ENCODE measurements at regions not wholly inside any gene's neighbourhood (a gene's known extent, or its start where the extent isn't known, plus 50 kb on each side); places are given as distances from the start of the nearest gene placed in this dataset.

GRCh38 chr9:10706788-10707187, 94.0 kb upstream of the PTPRD start:
- H3K9me3 ChIP-seq (ENCODE audit: control insufficient read depth, insufficient read depth, low read length) = no peaks in the 10 kb centered on the region
- H3K4me3 ChIP-seq (ENCODE audit: low read depth, low read length) = no peak overlapping the region
- H3K27ac ChIP-seq (ENCODE audit: low read depth, low read length) = no peak overlapping the region
- H3K27me3 ChIP-seq (ENCODE audit: control insufficient read depth, insufficient read depth, low read length) = no peaks in the 10 kb centered on the region
- no peak overlapping the region for H3K9ac ChIP-seq (ENCODE audit: low read depth, low read length)
- no peaks in the 10 kb centered on the region for H3K36me3 ChIP-seq (ENCODE audit: control insufficient read depth, insufficient read depth, low read length)
- no peaks in the 10 kb centered on the region for H3K4me1 ChIP-seq (ENCODE audit: control insufficient read depth, insufficient read depth, low read length)

GRCh38 chr9:10721301-10721700, 108.5 kb upstream of the PTPRD start:
- no peak overlapping the region for H3K27ac ChIP-seq (ENCODE audit: low read depth, low read length)
- H3K4me3 ChIP-seq (ENCODE audit: low read depth, low read length) = no peak overlapping the region
- no peaks in the 10 kb centered on the region for H3K4me1 ChIP-seq (ENCODE audit: control insufficient read depth, insufficient read depth, low read length)
- H3K27me3 ChIP-seq (ENCODE audit: control insufficient read depth, insufficient read depth, low read length) = no peaks in the 10 kb centered on the region
- H3K9me3 ChIP-seq (ENCODE audit: control insufficient read depth, insufficient read depth, low read length) = no peaks in the 10 kb centered on the region
- no peak overlapping the region for H3K9ac ChIP-seq (ENCODE audit: low read depth, low read length)
- no peaks in the 10 kb centered on the region for H3K36me3 ChIP-seq (ENCODE audit: control insufficient read depth, insufficient read depth, low read length)

GRCh38 chr9:10729213-10729612, 116.4 kb upstream of the PTPRD start:
- H3K36me3 ChIP-seq (ENCODE audit: control insufficient read depth, insufficient read depth, low read length) = no peaks in the 10 kb centered on the region
- no peaks in the 10 kb centered on the region for H3K27me3 ChIP-seq (ENCODE audit: control insufficient read depth, insufficient read depth, low read length)
- no peaks in the 10 kb centered on the region for H3K9me3 ChIP-seq (ENCODE audit: control insufficient read depth, insufficient read depth, low read length)
- 0 out of 2 replicates have a peak, but pooled peaks cover 3% of the 10 kb centered on the region for H3K4me1 ChIP-seq (ENCODE audit: control insufficient read depth, insufficient read depth, low read length)
- no peak overlapping the region for H3K9ac ChIP-seq (ENCODE audit: low read depth, low read length)
- no peak overlapping the region for H3K4me3 ChIP-seq (ENCODE audit: low read depth, low read length)
- no peak overlapping the region for H3K27ac ChIP-seq (ENCODE audit: low read depth, low read length)

- Histone ChIP-seq H3K36me3 (ENCODE audit: control insufficient read depth, insufficient read depth, low read length) (no peaks in the 10 kb centered on the region), H3K27me3 (ENCODE audit: control insufficient read depth, insufficient read depth, low read length) (no peaks in the 10 kb centered on the region), H3K9me3 (ENCODE audit: control insufficient read depth, insufficient read depth, low read length) (no peaks in the 10 kb centered on the region), H3K4me3 (ENCODE audit: low read depth, low read length) (no peak overlapping the region), H3K27ac (ENCODE audit: low read depth, low read length) (no peak overlapping the region), H3K4me1 (ENCODE audit: control insufficient read depth, insufficient read depth, low read length) (no peaks in the 10 kb centered on the region), H3K9ac (ENCODE audit: low read depth, low read length) (no peak overlapping the region)
These were observed 131.9 kb upstream of the PTPRD start for GRCh38 chr9:10744669-10745068.

- no peak overlapping the region for H3K27ac ChIP-seq (ENCODE audit: low read depth, low read length)
- no peaks in the 10 kb centered on the region for H3K36me3 ChIP-seq (ENCODE audit: control insufficient read depth, insufficient read depth, low read length)
- no peaks in the 10 kb centered on the region for H3K4me1 ChIP-seq (ENCODE audit: control insufficient read depth, insufficient read depth, low read length)
- no peak overlapping the region for H3K9ac ChIP-seq (ENCODE audit: low read depth, low read length)
- H3K4me3 ChIP-seq (ENCODE audit: low read depth, low read length) = no peak overlapping the region
- H3K9me3 ChIP-seq (ENCODE audit: control insufficient read depth, insufficient read depth, low read length) = no peaks in the 10 kb centered on the region
- no peaks in the 10 kb centered on the region for H3K27me3 ChIP-seq (ENCODE audit: control insufficient read depth, insufficient read depth, low read length)
These were observed 140.7 kb upstream of the PTPRD start for GRCh38 chr9:10753474-10753873.

- Histone ChIP-seq H3K27me3 (ENCODE audit: control insufficient read depth, insufficient read depth, low read length) (no peaks in the 10 kb centered on the region), H3K9ac (ENCODE audit: low read depth, low read length) (no peak overlapping the region), H3K9me3 (ENCODE audit: control insufficient read depth, insufficient read depth, low read length) (no peaks in the 10 kb centered on the region), H3K4me3 (ENCODE audit: low read depth, low read length) (no peak overlapping the region), H3K27ac (ENCODE audit: low read depth, low read length) (no peak overlapping the region), H3K4me1 (ENCODE audit: control insufficient read depth, insufficient read depth, low read length) (peaks cover 4% of the 10 kb centered on the region; the same call in 1 of the 2 replicates), H3K36me3 (ENCODE audit: control insufficient read depth, insufficient read depth, low read length) (no peaks in the 10 kb centered on the region)
These were observed 151.7 kb upstream of the PTPRD start for GRCh38 chr9:10764481-10764880.

- no peak overlapping the region for H3K4me3 ChIP-seq (ENCODE audit: low read depth, low read length)
- no peaks in the 10 kb centered on the region for H3K9me3 ChIP-seq (ENCODE audit: control insufficient read depth, insufficient read depth, low read length)
- no peaks in the 10 kb centered on the region for H3K27me3 ChIP-seq (ENCODE audit: control insufficient read depth, insufficient read depth, low read length)
- no peak overlapping the region for H3K9ac ChIP-seq (ENCODE audit: low read depth, low read length)
- H3K36me3 ChIP-seq (ENCODE audit: control insufficient read depth, insufficient read depth, low read length) = no peaks in the 10 kb centered on the region
- H3K4me1 ChIP-seq (ENCODE audit: control insufficient read depth, insufficient read depth, low read length) = no peaks in the 10 kb centered on the region
- no peak overlapping the region for H3K27ac ChIP-seq (ENCODE audit: low read depth, low read length)
These were observed 160.3 kb upstream of the PTPRD start for GRCh38 chr9:10773136-10773535.

GRCh38 chr9:10774051-10774450, 161.2 kb upstream of the PTPRD start:
- Histone ChIP-seq H3K27me3 (ENCODE audit: control insufficient read depth, insufficient read depth, low read length) (no peaks in the 10 kb centered on the region), H3K4me3 (ENCODE audit: low read depth, low read length) (no peak overlapping the region), H3K9ac (ENCODE audit: low read depth, low read length) (no peak overlapping the region), H3K36me3 (ENCODE audit: control insufficient read depth, insufficient read depth, low read length) (no peaks in the 10 kb centered on the region), H3K9me3 (ENCODE audit: control insufficient read depth, insufficient read depth, low read length) (peaks cover 2% of the 10 kb centered on the region; the same call in 1 of the 2 replicates), H3K4me1 (ENCODE audit: control insufficient read depth, insufficient read depth, low read length) (no peaks in the 10 kb centered on the region), H3K27ac (ENCODE audit: low read depth, low read length) (no peak overlapping the region)

GRCh38 chr9:10785255-10785654, 172.5 kb upstream of the PTPRD start:
- H3K9me3 ChIP-seq (ENCODE audit: control insufficient read depth, insufficient read depth, low read length) = no peaks in the 10 kb centered on the region
- no peaks in the 10 kb centered on the region for H3K27me3 ChIP-seq (ENCODE audit: control insufficient read depth, insufficient read depth, low read length)
- H3K4me1 ChIP-seq (ENCODE audit: control insufficient read depth, insufficient read depth, low read length) = no peaks in the 10 kb centered on the region
- no peak overlapping the region for H3K4me3 ChIP-seq (ENCODE audit: low read depth, low read length)
- no peak overlapping the region for H3K9ac ChIP-seq (ENCODE audit: low read depth, low read length)
- no peak overlapping the region for H3K27ac ChIP-seq (ENCODE audit: low read depth, low read length)
- no peaks in the 10 kb centered on the region for H3K36me3 ChIP-seq (ENCODE audit: control insufficient read depth, insufficient read depth, low read length)

- Histone ChIP-seq H3K9ac (ENCODE audit: low read depth, low read length) (no peak overlapping the region), H3K27ac (ENCODE audit: low read depth, low read length) (no peak overlapping the region), H3K4me1 (ENCODE audit: control insufficient read depth, insufficient read depth, low read length) (no peaks in the 10 kb centered on the region), H3K27me3 (ENCODE audit: control insufficient read depth, insufficient read depth, low read length) (no peaks in the 10 kb centered on the region), H3K36me3 (ENCODE audit: control insufficient read depth, insufficient read depth, low read length) (no peaks in the 10 kb centered on the region), H3K4me3 (ENCODE audit: low read depth, low read length) (no peak overlapping the region), H3K9me3 (ENCODE audit: control insufficient read depth, insufficient read depth, low read length) (no peaks in the 10 kb centered on the region)
These were observed 180.5 kb upstream of the PTPRD start for GRCh38 chr9:10793306-10793705.

- no peak overlapping the region for H3K4me3 ChIP-seq (ENCODE audit: low read depth, low read length)
- H3K36me3 ChIP-seq (ENCODE audit: control insufficient read depth, insufficient read depth, low read length) = no peaks in the 10 kb centered on the region
- peaks cover 2% of the 10 kb centered on the region; the same call in 1 of the 2 replicates for H3K4me1 ChIP-seq (ENCODE audit: control insufficient read depth, insufficient read depth, low read length)
- no peaks in the 10 kb centered on the region for H3K27me3 ChIP-seq (ENCODE audit: control insufficient read depth, insufficient read depth, low read length)
- no peak overlapping the region for H3K27ac ChIP-seq (ENCODE audit: low read depth, low read length)
- no peaks in the 10 kb centered on the region for H3K9me3 ChIP-seq (ENCODE audit: control insufficient read depth, insufficient read depth, low read length)
- no peak overlapping the region for H3K9ac ChIP-seq (ENCODE audit: low read depth, low read length)
These were observed 191.7 kb upstream of the PTPRD start for GRCh38 chr9:10804486-10804885.

GRCh38 chr9:10806868-10807267, 194.1 kb upstream of the PTPRD start:
- no peaks in the 10 kb centered on the region for H3K36me3 ChIP-seq (ENCODE audit: control insufficient read depth, insufficient read depth, low read length)
- no peak overlapping the region for H3K4me3 ChIP-seq (ENCODE audit: low read depth, low read length)
- no peak overlapping the region for H3K27ac ChIP-seq (ENCODE audit: low read depth, low read length)
- no peaks in the 10 kb centered on the region for H3K27me3 ChIP-seq (ENCODE audit: control insufficient read depth, insufficient read depth, low read length)
- no peaks in the 10 kb centered on the region for H3K9me3 ChIP-seq (ENCODE audit: control insufficient read depth, insufficient read depth, low read length)
- no peak overlapping the region for H3K9ac ChIP-seq (ENCODE audit: low read depth, low read length)
- H3K4me1 ChIP-seq (ENCODE audit: control insufficient read depth, insufficient read depth, low read length) = peaks cover 2% of the 10 kb centered on the region; the same call in 1 of the 2 replicates
